Upper lobe of left lung (tissue), 4 donors: ENCODE measurements at regions not wholly inside any gene's neighbourhood (a gene's known extent, or its start where the extent isn't known, plus 50 kb on each side); places are given as distances from the start of the nearest gene placed in this dataset.

Experiments used
- CTCF ChIP-seq, 6 experiments: fragments of 450-650 bp in 4 of 6; fragments of 200-600 bp in 2 of 6; sonication (generic) in 2 of 6; IDR thresholded peaks; one replicate each; pipeline ENCODE4 v1.5.1; 2016 to 2019; ENCODE audit warnings: antibody characterized with exemption in 6 of 6
- POLR2A ChIP-seq, 4 donors: fragments of 450-650 bp; IDR thresholded peaks; one replicate each; pipeline ENCODE4 v1.5.1; 2016 to 2017; ENCODE audit warnings: antibody characterized with exemption in 4 of 4, mild to moderate bottlenecking in 2 of 4
- POLR2AphosphoS5 ChIP-seq, 2 donors: sonication (generic); formaldehyde crosslinking; IDR thresholded peaks; one replicate each; pipeline ENCODE4 v1.5.1; 2017; ENCODE audit warnings: antibody characterized with exemption in 2 of 2

GRCh38 chr17:71527311-71527710 lies 593.5 kb upstream of the SOX9 start:
- no peak for TF ChIP-seq CTCF (IDR thresholded peaks at IDR 0.05)
- no peak for TF ChIP-seq POLR2A (IDR thresholded peaks at IDR 0.05)
- no peak for TF ChIP-seq POLR2AphosphoS5 (IDR thresholded peaks at IDR 0.05)
